ENCODE measurements at regions not wholly inside any gene's neighbourhood (a gene's known extent, or its start where the extent isn't known, plus 50 kb on each side); places are given as distances from the start of the nearest gene placed in this dataset.

DNA sequence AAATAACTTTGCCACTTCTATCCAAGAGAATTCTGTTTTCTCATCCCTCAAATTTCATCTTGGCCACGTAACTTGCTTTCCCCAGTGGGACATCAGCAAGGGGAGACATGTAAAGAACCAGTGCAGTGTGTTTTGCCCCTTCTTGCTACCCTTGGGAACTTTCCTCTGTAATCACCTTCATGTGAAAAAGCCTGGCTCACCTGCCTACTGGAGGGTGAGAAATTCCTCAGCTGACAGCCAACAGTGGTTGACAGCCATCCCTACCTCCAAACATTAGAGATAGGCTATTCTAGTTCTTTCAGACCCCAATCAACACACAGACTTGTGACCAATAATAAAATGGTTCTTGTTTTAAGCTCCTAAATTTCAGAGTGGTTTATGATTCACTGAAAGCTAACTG is 333.9 kb upstream of the TBC1D5 start:
- no peak for DNase-seq

DNA sequence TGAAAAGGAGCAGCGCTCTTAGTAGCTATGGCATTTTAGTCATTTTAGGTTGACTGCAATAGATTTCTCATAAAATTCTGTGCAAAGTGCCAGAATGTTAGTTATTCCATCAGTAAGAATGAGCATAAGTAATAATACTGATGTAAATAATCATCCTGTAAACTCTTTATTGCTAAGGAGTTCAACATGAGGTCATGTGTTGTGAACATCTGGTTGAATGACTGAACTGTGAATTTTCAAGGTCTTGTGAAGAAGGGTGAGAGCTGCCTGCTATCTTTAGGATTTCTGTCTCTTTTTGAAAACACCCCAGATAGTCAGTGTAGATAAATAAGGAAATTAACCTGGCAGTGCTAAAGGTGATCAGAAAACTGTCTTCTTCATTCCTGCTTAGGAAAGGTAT is 333.4 kb upstream of the TBC1D5 start:
- DNase-seq: no peak

DNA sequence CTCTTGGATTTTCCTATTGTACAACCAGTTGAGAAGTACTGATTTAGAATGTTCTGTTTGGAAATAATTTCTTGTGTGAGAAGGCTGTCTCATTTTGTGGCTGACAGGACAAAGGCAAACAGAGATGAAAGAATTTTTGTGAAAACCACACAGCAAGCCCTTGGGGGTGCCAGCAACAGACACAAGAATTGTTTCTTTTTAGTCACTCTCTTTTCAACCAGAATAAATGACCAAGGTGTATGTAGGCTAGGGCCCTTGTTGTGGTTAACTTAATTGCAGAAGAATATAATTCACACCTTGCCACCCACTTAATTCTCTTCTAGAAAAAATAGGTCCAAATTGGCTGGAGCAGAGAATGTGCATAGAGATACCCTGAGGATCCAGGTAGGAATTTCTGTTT is 329.4 kb upstream of the TBC1D5 start:
- no peak for DNase-seq

DNA sequence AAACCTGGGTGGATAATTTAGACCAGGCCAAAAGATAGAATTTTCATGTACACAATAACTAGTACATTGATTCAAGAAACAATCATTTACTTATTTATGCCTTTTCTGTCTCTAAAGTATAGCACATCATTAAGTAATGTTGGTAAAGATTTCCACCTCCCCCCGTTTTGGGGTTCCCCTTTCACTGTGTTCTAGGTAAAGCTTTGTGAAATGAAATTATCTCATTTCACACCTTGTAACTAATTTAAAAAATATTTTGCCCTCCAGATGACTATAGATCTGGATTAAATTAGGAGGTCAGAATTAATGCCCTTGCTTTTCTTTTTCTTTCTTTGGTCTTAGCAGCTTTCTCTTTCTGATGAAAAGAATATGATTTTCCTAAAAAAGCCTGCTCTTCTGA is 328.5 kb upstream of the TBC1D5 start:
- DNase-seq: no peak

- DNase-seq: no peak
Measured at GRCh38 chr3:18070231-18070630, 327.8 kb upstream of the TBC1D5 start.

GRCh38 chr3:18069568-18069967 is 327.1 kb upstream of the TBC1D5 start:
- DNase-seq: no peak

DNA sequence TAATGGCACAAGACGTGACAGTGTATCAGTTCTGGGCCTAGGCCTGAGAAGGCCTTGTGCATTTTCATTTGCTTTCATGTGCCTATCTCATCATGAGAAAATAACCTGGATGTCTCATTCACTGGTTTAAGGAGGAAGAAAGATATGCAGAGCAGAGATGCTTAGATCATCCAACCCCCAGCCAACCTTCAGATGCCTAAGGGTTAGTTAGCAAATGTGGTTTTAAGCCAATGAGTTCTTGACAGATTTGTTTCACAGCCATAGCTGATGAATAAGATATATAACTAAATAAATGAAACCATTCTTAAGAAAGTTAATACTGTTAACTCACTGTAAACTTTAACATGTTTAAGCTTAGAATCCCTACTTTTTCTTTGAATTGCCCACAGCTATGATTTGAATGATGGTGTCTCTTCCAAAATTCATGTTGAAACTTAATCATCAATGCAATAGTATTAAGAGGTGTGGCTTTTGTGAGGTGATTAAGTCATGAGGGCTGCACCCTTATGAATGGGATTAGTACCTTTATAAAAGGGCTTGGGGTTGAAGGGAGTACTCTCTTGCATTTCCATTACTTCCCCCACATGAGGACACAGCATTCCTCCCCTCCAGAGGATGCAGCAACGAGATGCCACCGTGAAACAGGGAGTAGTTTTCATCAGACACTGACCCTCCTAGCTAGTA is 324.6 kb upstream of the TBC1D5 start:
- no peak for DNase-seq

GRCh38 chr3:18064586-18064985 is 322.2 kb upstream of the TBC1D5 start:
- DNase-seq: no peak

DNA sequence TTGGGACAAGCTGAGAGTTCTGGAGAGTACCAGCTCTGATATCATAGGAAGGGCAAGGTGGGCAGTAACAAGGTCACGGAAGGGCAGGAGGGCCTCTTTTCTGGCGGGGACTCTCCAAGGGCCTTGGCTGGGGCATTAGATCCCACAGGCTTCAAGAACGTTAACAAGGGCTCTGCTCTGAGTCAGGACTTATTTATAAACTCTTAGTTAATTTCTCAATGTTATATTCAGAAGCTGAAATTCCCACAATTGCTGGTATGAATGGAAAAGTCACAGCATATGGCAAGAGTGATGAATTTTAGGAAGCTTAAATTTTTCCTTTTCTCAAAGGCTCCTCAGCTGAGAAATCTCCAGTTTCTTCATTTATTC is 320.2 kb upstream of the TBC1D5 start:
- DNase-seq: no peak

DNA sequence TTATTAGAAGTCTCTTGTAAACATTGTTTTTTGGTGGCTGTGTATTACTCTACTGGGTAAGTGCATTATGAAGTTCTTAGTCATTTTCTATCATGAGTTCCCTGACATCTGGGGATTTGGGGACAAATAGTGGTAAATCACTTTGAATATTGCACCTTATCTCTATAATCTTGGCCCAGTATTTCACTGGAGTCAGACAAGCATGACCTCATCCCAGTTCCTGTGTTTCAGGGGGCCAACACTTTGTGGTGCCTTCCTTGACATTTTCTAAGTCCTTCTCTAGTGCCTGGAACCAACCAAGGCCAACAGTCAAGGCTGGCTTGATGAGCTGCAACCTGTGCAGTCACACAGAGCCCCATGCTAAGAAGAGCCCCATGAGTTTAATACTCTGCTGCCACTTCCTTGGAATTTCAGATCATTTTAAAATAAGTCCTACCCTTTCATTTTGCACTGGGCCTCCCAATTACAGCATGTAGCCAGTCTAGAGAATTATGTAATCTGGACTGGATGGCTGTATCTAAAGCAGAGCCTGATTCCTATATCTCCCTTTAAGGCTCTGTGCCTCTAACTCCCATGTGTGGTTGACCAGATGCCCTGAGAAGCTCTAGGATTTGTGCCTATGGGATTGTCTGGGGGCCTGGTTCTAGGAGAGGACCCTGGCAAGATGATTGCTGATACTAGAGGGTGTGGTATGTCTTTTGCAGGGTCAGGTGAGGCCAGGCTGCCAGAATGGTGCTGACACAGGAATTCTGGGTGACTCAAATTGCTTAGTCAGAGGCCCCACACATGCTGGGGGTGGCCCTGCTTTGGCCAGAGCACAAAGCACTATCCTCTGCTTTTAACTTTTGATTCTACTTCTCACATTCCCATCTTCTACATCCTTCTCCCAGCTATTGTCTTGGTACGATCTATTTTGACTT is 319.6 kb upstream of the TBC1D5 start:
- DNase-seq: no peak

DNA sequence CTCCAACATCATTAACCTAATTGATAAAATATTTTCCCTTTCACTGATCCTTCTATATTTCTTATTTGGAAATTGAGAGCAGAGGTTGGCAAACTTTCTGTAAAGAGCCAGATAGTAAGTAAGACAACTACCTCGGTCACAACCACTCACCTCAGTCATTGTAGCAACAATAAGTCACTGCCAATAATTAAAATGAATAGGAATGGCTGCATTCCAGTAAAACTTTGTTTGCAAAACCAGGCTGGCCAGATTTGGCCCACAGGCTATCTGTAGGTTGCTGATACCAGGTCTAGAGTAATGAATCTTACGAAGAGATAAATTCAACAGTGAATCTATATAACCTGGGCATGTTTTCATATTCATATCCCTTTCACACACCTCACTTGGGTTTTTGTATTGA is 316.2 kb upstream of the TBC1D5 start:
- no peak for DNase-seq

DNA sequence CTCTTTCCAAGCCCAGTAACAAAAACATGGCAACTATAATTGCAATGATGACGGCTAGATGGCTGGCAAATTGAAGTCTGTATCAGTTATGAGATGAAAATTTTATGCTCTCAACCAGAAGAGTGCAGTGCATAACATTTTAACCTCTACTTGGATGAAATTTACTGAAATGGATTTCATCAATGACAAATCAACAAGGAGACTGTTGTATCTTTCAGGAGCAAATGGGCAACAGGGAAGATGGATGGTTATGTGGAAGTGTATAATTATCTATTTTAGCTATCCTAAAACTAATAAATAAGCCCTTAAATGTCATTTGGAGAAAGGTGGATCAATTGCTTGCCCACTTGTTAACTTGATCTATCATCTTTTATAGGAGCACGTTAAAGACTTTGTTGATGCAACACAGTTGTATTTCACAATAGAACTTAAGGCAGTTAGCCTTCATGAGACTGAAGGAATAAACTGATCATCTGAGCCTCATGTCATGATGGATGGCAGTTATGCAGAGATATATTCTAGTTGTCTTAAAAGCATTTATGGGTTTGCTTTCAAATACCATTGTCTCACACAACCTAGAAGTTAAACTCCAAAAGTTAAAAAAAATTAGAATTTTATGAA is 315.1 kb upstream of the TBC1D5 start:
- no peak for DNase-seq

GRCh38 chr3:18054625-18055024 is 312.2 kb upstream of the TBC1D5 start:
- no peak for DNase-seq

DNA sequence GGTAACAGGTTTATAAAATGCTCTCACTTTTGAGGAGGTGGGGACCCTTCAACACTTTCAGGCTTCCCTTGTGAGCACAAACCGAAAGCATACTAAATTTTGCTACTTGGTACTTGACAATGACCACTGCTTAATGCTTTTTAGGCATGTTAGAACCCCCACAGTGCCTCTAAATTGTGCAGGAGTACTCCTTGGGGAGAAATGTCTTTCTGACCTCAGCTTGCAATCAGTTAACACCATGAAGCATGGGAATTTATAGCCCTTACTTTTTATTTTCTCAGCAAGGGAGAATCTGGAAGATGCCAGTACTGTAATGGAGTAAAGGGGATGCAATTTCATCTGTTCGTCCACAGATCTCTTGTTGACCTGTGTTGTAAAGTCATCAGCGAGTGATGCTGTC is 308.9 kb upstream of the TBC1D5 start:
- DNase-seq: no peak

GRCh38 chr3:18049096-18049495 is 306.7 kb upstream of the TBC1D5 start:
- no peak for DNase-seq

DNA sequence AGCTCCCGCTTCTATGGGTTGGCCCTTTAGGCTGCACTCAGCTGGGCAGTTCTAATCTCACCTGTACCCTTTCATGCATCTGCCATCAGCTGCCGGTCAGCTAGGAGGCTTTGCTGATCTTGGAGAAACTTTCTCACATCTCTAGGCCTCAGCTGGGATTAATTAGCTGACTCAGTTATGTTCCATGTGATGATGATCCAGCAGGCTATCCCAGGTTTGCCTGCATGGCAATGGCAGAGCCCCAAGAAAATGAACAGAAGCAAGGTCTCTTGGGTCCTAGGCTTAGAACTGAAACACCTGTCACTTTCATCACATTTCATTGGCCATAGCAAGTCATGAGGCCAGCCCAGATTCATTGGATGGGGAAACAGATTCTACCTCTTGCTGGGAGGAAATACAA is 304.6 kb upstream of the TBC1D5 start:
- DNase-seq: no peak

DNA sequence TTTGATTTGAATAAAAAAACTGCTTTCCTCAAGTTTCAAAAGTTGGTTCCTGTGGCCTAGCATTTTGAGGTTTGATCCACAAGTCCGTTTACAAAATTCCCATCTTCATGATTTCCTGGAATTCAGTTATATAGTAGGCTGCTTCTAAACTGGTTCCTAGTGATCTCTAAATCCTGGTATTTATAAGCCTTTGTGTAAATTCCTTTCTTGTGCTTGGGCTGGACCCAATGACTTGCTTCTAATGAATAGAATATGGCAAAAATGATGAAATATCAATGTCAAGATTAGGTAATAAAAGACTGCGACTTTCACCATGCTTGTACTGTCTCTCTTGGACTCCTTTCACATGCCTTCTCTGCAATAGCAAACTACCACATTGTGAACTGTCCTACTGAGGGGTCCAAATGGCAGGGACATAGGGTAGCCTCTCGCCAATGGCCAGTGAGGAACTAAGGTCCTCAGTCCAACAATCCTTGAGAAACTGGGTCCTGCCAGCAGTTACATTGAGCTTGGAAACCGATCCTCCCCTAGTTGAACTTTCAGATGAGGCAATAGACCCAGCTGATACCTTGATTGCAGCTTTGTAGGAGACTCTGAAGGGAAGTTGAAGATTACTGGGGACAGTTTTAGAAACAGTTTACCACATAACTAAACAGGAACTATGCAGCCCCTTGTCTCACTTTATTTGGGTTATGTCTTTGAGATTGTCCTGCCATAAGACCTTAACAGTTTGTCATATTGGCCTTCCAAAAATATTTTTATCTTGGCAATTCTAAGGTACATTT is 303.9 kb upstream of the TBC1D5 start:
- DNase-seq: peak; percentile 23

GRCh38 chr3:18044971-18045880 is 302.8 kb upstream of the TBC1D5 start:
- no peak for DNase-seq

DNA sequence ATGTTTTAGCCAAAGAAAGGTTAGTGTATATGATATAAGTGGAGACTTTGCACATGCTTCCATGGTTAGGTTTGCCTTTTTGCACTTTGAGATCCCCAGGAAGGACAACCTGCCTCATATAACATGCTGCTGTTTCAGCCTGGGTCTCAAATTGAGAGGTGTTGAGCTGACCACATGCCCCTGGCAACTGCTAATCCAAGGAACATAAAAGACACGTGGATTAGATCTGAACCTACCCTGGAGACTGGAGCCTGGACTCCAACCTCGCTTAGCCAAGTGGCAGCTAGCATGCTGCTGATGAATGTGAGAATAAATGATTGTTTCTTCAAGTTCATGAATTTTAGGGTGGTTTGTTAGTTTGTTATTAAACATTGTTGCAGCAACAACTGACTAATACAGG is 301.8 kb upstream of the TBC1D5 start:
- no peak for DNase-seq

DNA sequence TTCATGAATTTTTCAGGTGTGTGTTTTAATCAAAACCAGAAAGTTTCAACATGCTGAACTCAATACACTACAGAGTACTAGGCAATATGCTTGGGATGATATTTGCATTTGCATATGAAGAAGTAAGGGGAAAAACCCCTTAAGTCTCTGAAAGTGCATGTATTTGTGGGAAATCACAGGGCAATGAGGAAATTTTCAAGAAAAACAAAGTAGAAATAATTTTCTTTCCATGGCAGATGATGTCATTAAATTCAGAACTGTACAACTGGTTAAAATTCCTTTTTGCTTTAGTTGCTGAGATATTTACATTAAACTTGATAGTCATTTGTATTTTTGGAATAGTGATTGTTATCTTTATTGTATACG is 294.0 kb upstream of the TBC1D5 start:
- DNase-seq: no peak

GRCh38 chr3:18035641-18036449 is 293.4 kb upstream of the TBC1D5 start:
- DNase-seq: no peak

Measured in GDM1 (cell line).